ENCODE measurements at regions not wholly inside any gene's neighbourhood (a gene's known extent, or its start where the extent isn't known, plus 50 kb on each side); places are given as distances from the start of the nearest gene placed in this dataset.
"Not testable (repeated sequence)": the region's sequence is repeated elsewhere in the genome, so short reads cannot be mapped to it uniquely, and the experiment has no call there.

DNA sequence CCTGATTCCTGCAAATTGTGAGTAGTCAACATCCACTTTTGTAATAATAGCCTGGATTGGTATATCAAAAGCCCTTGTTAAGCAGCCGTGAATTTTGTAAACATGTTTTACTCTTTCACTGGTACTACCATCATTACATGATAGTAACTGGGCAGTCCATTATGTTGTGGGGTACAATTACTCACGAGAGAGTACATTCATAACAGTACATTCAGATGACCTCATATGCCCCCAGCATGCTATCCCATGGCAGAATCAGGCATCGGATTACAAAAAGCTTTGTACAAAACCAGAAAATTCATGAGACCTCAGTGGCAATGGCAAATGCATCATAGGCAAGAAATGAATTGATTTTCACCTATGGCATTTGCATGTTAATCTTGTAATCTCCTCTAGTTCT, 166.2 kb downstream of the EPM2A start:
- H3K4me3 ChIP-seq (ENCODE audit: low read depth, low read length, poor library complexity, severe bottlenecking) = no peak overlapping the region
- TF ChIP-seq, protein P1, sequence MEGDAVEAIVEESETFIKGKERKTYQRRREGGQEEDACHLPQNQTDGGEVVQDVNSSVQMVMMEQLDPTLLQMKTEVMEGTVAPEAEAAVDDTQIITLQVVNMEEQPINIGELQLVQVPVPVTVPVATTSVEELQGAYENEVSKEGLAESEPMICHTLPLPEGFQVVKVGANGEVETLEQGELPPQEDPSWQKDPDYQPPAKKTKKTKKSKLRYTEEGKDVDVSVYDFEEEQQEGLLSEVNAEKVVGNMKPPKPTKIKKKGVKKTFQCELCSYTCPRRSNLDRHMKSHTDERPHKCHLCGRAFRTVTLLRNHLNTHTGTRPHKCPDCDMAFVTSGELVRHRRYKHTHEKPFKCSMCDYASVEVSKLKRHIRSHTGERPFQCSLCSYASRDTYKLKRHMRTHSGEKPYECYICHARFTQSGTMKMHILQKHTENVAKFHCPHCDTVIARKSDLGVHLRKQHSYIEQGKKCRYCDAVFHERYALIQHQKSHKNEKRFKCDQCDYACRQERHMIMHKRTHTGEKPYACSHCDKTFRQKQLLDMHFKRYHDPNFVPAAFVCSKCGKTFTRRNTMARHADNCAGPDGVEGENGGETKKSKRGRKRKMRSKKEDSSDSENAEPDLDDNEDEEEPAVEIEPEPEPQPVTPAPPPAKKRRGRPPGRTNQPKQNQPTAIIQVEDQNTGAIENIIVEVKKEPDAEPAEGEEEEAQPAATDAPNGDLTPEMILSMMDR (conservative IDR thresholded peaks at IDR 0.05; ENCODE audit: low read depth, low read length) = no peak
- TF ChIP-seq EZH2 (IDR thresholded peaks at IDR 0.05; ENCODE audit: borderline replicate concordance, low read depth, low read length, poor library complexity, severe bottlenecking) = no peak

DNA sequence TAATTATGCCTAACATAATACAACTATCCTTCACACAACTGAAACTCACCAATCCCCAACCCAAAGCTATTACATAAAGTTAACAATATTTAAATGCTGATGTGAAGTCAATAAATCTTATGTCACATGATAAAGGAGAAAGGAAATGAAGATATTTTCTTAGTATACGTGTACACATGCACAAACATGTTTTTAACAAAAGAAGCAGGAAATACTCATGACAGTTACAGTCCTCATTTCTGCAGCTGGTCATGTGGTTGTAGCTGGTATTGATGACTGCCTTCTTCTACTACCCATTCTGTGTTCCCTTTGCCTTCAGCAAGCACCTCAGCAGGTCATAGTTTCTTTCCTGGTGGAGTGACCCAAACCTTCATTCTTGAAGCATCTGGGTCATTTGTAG, 165.0 kb downstream of the EPM2A start:
- H3K9me3 ChIP-seq (ENCODE audit: low read depth, low read length, poor library complexity, severe bottlenecking); H3K4me1 ChIP-seq (ENCODE audit: insufficient read depth, low read length, poor library complexity, severe bottlenecking); H3K36me3 ChIP-seq (ENCODE audit: insufficient read depth, low read length, poor library complexity, severe bottlenecking); H3K4me3 ChIP-seq (ENCODE audit: low read depth, low read length, poor library complexity, severe bottlenecking); DNase-seq (ENCODE audit: low spot score); H3K27me3 ChIP-seq (replicated peaks; ENCODE audit: insufficient read depth, low read depth, low read length, poor library complexity); intact Hi-C loops (cut with micrococcal nuclease; ENCODE audit: unreplicated experiment); BruUV-seq (replicated peaks); POLR2A ChIA-PET (ENCODE audit: low non-redundant PET); CTCF ChIA-PET; H3K27ac ChIP-seq (ENCODE audit: low read depth, low read length, poor library complexity, severe bottlenecking): not testable (repeated sequence)

More for the DNA sequence above, 166.2 kb downstream of the EPM2A start:
- no TSS peak for BruUV-seq (replicated peaks)
- Histone ChIP-seq H3K27me3 (replicated peaks; ENCODE audit: insufficient read depth, low read depth, low read length, poor library complexity) (no peaks in the 10 kb centered on the region), H3K9me3 (ENCODE audit: low read depth, low read length, poor library complexity, severe bottlenecking) (no peaks in the 10 kb centered on the region), H3K36me3 (ENCODE audit: insufficient read depth, low read length, poor library complexity, severe bottlenecking) (no peaks in the 10 kb centered on the region), H3K4me1 (ENCODE audit: insufficient read depth, low read length, poor library complexity, severe bottlenecking) (no peaks in the 10 kb centered on the region), H3K27ac (ENCODE audit: low read depth, low read length, poor library complexity, severe bottlenecking) (no peak overlapping the region)
- intact Hi-C loops (cut with micrococcal nuclease; ENCODE audit: unreplicated experiment) = no loop called here
- ChIA-PET CTCF (no interaction called here), POLR2A (ENCODE audit: low non-redundant PET) (no interaction called here)
- DNase-seq (ENCODE audit: low spot score) = no peak

DNA sequence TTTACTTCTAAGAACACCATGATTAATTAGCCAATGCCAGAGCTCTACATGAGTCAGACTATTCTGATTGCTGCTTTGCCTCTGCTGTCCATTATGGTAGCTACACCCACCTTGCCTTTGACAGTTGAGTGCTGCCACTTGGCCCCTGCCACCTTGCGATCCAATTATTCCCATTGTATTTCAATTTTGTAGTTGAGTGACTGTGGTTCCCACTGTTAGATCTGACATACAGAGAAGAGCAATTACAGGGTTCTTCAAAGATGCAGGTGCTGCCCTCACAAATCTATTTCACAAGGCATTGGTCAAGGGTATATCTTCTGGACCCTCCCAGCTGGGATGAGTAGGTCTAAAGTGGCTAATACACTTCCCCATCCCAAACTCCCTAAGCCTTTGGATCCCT, 161.1 kb downstream of the EPM2A start:
- peaks cover 23% of the 10 kb centered on the region for H3K9me3 ChIP-seq (ENCODE audit: low read depth, low read length, poor library complexity, severe bottlenecking)
- DNase-seq (ENCODE audit: low spot score); CTCF ChIA-PET; H3K27ac ChIP-seq (ENCODE audit: low read depth, low read length, poor library complexity, severe bottlenecking); POLR2A ChIA-PET (ENCODE audit: low non-redundant PET); H3K27me3 ChIP-seq (replicated peaks; ENCODE audit: insufficient read depth, low read depth, low read length, poor library complexity); BruUV-seq (replicated peaks); H3K36me3 ChIP-seq (ENCODE audit: insufficient read depth, low read length, poor library complexity, severe bottlenecking); H3K4me3 ChIP-seq (ENCODE audit: low read depth, low read length, poor library complexity, severe bottlenecking); intact Hi-C loops (cut with micrococcal nuclease; ENCODE audit: unreplicated experiment); H3K4me1 ChIP-seq (ENCODE audit: insufficient read depth, low read length, poor library complexity, severe bottlenecking): not testable (repeated sequence)
